GM21447 (cell line): ENCODE measurements at regions not wholly inside any gene's neighbourhood (a gene's known extent, or its start where the extent isn't known, plus 50 kb on each side); places are given as distances from the start of the nearest gene placed in this dataset.
"Not testable (repeated sequence)": the region's sequence is repeated elsewhere in the genome, so short reads cannot be mapped to it uniquely, and the experiment has no call there.

Experiments
- ATAC-seq: cut with Tn5 transposase; IDR thresholded peaks from one replicate; pipeline ENCODE4 v1.9.1; 2021; ENCODE audit not compliant: unreplicated experiment

- no peak for ATAC-seq
Observed at GRCh38 chr9:110077925-110078324, 130.0 kb downstream of the C9orf152 start.

- ATAC-seq, result no peak
Observed at GRCh38 chr9:110078604-110079003, 129.4 kb downstream of the C9orf152 start.

- no peak for ATAC-seq
Observed at GRCh38 chr9:110081395-110081794, 126.6 kb downstream of the C9orf152 start.

- ATAC-seq, result no peak
Observed at GRCh38 chr9:110083866-110084265, 124.1 kb downstream of the C9orf152 start.

GRCh38 chr9:110086537-110086936, 121.4 kb downstream of the C9orf152 start:
- no peak for ATAC-seq

GRCh38 chr9:110087605-110088004, 120.4 kb downstream of the C9orf152 start:
- no peak for ATAC-seq

GRCh38 chr9:110088099-110088498, 119.9 kb downstream of the C9orf152 start:
- no peak for ATAC-seq

- no peak for ATAC-seq
Observed at GRCh38 chr9:110089681-110090370, 118.1 kb downstream of the C9orf152 start.

- ATAC-seq, result no peak
Observed at GRCh38 chr9:110092792-110093191, 115.2 kb downstream of the C9orf152 start.

- ATAC-seq, result no peak
Observed at GRCh38 chr9:110093417-110093816, 114.5 kb downstream of the C9orf152 start.

GRCh38 chr9:110093871-110094270, 114.1 kb downstream of the C9orf152 start:
- no peak for ATAC-seq

- no peak for ATAC-seq
Observed at GRCh38 chr9:110095161-110095595, 112.8 kb downstream of the C9orf152 start.

GRCh38 chr9:110095776-110096175, 112.2 kb downstream of the C9orf152 start:
- ATAC-seq, result no peak

GRCh38 chr9:110096674-110097073, 111.3 kb downstream of the C9orf152 start:
- ATAC-seq, result not testable (repeated sequence)

- ATAC-seq, result no peak
Observed at GRCh38 chr9:110099236-110100095, 108.5 kb downstream of the C9orf152 start.

- ATAC-seq, result peak; percentile 87
Observed at GRCh38 chr9:110101531-110102161, 106.3 kb downstream of the C9orf152 start.

GRCh38 chr9:110103257-110103656, 104.7 kb downstream of the C9orf152 start:
- no peak for ATAC-seq

- ATAC-seq, result no peak
Observed at GRCh38 chr9:110104261-110104809, 103.6 kb downstream of the C9orf152 start.

GRCh38 chr9:110105107-110105506, 102.9 kb downstream of the C9orf152 start:
- ATAC-seq, result no peak

GRCh38 chr9:110106661-110107060, 101.3 kb downstream of the C9orf152 start:
- no peak for ATAC-seq

GRCh38 chr9:110109333-110110092, 98.4 kb downstream of the C9orf152 start:
- peak; percentile 20 for ATAC-seq
